GM12865 (cell line): ENCODE measurements at regions not wholly inside any gene's neighbourhood (a gene's known extent, or its start where the extent isn't known, plus 50 kb on each side); places are given as distances from the start of the nearest gene placed in this dataset.
A peak's percentile ranks its signal among the peaks of the same experiment; 100 is the strongest.

Experiments used
- DNase-seq: peaks from one replicate; pipeline ENCODE4 v3.0.0; 2010; ENCODE audit warnings: low read depth
- H3K4me3 ChIP-seq: 2 replicates; pipeline ENCODE4 v1.5.1; 2011; ENCODE audit warnings: mild to moderate bottlenecking, low read depth, low read length, control low read depth
- CTCF ChIP-seq: IDR thresholded peaks from 2 replicates; pipeline ENCODE4 v1.5.1; 2011; ENCODE audit warnings: low read length, control low read depth, low read depth, inconsistent platforms; ENCODE audit not compliant: insufficient read depth; ENCODE audit errors: missing control alignments

GRCh38 chr13:103297083-103297482, 230.9 kb upstream of the SLC10A2 start:
- DNase-seq, result no peak
- TF ChIP-seq CTCF, result no peak
- no peak overlapping the region for H3K4me3 ChIP-seq

GRCh38 chr13:103291798-103292572, 225.8 kb upstream of the SLC10A2 start:
- DNase-seq, result no peak
- no peak for TF ChIP-seq CTCF
- no peak overlapping the region for H3K4me3 ChIP-seq

GRCh38 chr13:103291226-103291625, 225.0 kb upstream of the SLC10A2 start:
- no peak for DNase-seq
- H3K4me3 ChIP-seq, result no peak overlapping the region
- no peak for TF ChIP-seq CTCF

- TF ChIP-seq CTCF, result no peak
- DNase-seq, result no peak
- no peak overlapping the region for H3K4me3 ChIP-seq
Observed at GRCh38 chr13:103289681-103290080, 223.5 kb upstream of the SLC10A2 start.

GRCh38 chr13:103288114-103288513, 221.9 kb upstream of the SLC10A2 start:
- TF ChIP-seq CTCF, result no peak
- peak; percentile 12 for DNase-seq

GRCh38 chr13:103287659-103288058, 221.4 kb upstream of the SLC10A2 start:
- H3K4me3 ChIP-seq, result no peak overlapping the region
- TF ChIP-seq CTCF, result no peak
- no peak for DNase-seq

More at GRCh38 chr13:103288114-103288513, 221.9 kb upstream of the SLC10A2 start:
- no peak overlapping the region for H3K4me3 ChIP-seq

GRCh38 chr13:103284466-103284865, 218.2 kb upstream of the SLC10A2 start:
- no peak for TF ChIP-seq CTCF
- no peak for DNase-seq

More at GRCh38 chr13:103284466-103284865, 218.2 kb upstream of the SLC10A2 start:
- H3K4me3 ChIP-seq, result no peak overlapping the region
